ENCODE measurements at regions not wholly inside any gene's neighbourhood (a gene's known extent, or its start where the extent isn't known, plus 50 kb on each side); places are given as distances from the start of the nearest gene placed in this dataset.

GRCh38 chr12:75840994-75841355, 190.6 kb downstream of the PHLDA1 start:
- TF ChIP-seq CTCF (IDR thresholded peaks at IDR 0.05; ENCODE audit: low read depth, low read length) (no peak), EZH2phosphoT487 (IDR thresholded peaks at IDR 0.05; ENCODE audit: low read depth) (no peak)
